CD4-positive, alpha-beta T cell treated with Interleukin-17A for 4 hours (primary cell): ENCODE measurements at regions not wholly inside any gene's neighbourhood (a gene's known extent, or its start where the extent isn't known, plus 50 kb on each side); places are given as distances from the start of the nearest gene placed in this dataset.
"Not testable (repeated sequence)": the region's sequence is repeated elsewhere in the genome, so short reads cannot be mapped to it uniquely, and the experiment has no call there.

Experiments
- DNase-seq: peaks from one replicate; pipeline ENCODE4 v3.0.0-alpha.2; 2020; ENCODE audit warnings: mixed read lengths

GRCh38 chr12:131380965-131381705, 329.8 kb upstream of the SFSWAP start:
- DNase-seq: no peak

GRCh38 chr12:131381716-131382430, 329.0 kb upstream of the SFSWAP start:
- no peak for DNase-seq

GRCh38 chr12:131383291-131383690, 327.6 kb upstream of the SFSWAP start:
- no peak for DNase-seq

- no peak for DNase-seq
These were observed 326.9 kb upstream of the SFSWAP start for GRCh38 chr12:131383741-131384543.

GRCh38 chr12:131384544-131384855, 326.4 kb upstream of the SFSWAP start:
- no peak for DNase-seq

GRCh38 chr12:131385313-131386166, 325.4 kb upstream of the SFSWAP start:
- no peak for DNase-seq

- DNase-seq: no peak
These were observed 324.7 kb upstream of the SFSWAP start for GRCh38 chr12:131386167-131386521.

- no peak for DNase-seq
These were observed 324.1 kb upstream of the SFSWAP start for GRCh38 chr12:131386781-131387180.

- no peak for DNase-seq
These were observed 323.4 kb upstream of the SFSWAP start for GRCh38 chr12:131387281-131388163.

GRCh38 chr12:131388164-131389053, 322.5 kb upstream of the SFSWAP start:
- DNase-seq: not testable (repeated sequence)

GRCh38 chr12:131389054-131390013, 321.6 kb upstream of the SFSWAP start:
- DNase-seq: no peak

GRCh38 chr12:131390412-131391334, 320.2 kb upstream of the SFSWAP start:
- no peak for DNase-seq

GRCh38 chr12:131391399-131391798, 319.5 kb upstream of the SFSWAP start:
- no peak for DNase-seq

- not testable (repeated sequence) for DNase-seq
These were observed 316.1 kb upstream of the SFSWAP start for GRCh38 chr12:131394752-131395151.

GRCh38 chr12:131395209-131395684, 315.6 kb upstream of the SFSWAP start:
- not testable (repeated sequence) for DNase-seq

- no peak for DNase-seq
These were observed 314.8 kb upstream of the SFSWAP start for GRCh38 chr12:131395971-131396573.

- DNase-seq: no peak
These were observed 313.3 kb upstream of the SFSWAP start for GRCh38 chr12:131397493-131398181.
